ENCODE measurements at regions not wholly inside any gene's neighbourhood (a gene's known extent, or its start where the extent isn't known, plus 50 kb on each side); places are given as distances from the start of the nearest gene placed in this dataset.

- Histone ChIP-seq H3K9me3 (no peaks in the 10 kb centered on the region), H3K36me3 (no peaks in the 10 kb centered on the region), H3K4me1 (ENCODE audit: control insufficient read depth in 1 of 2, low read depth in 2 of 2) (no peaks in the 10 kb centered on the region), H3K4me3 (no peak overlapping the region), H3K27ac (no peak overlapping the region), H3K27me3 (replicated peaks; ENCODE audit: insufficient read depth) (no peaks in the 10 kb centered on the region)
- DNase-seq (ENCODE audit: low spot score) (no peak), ATAC-seq (ENCODE audit: insufficient number of reproducible peaks, low FRiP score, low read depth) (no peak)
- TF ChIP-seq CTCF (IDR thresholded peaks at IDR 0.05): no peak
These were observed 1879.9 kb downstream of the TP53TG3F start for GRCh38 chr16:35339337-35339736.

GRCh38 chr16:35342012-35342411, 1882.6 kb downstream of the TP53TG3F start:
- DNase-seq (ENCODE audit: low spot score): no peak
- no peak for ATAC-seq (ENCODE audit: insufficient number of reproducible peaks, low FRiP score, low read depth)
- Histone ChIP-seq H3K4me3 (no peak overlapping the region), H3K4me1 (ENCODE audit: control insufficient read depth in 1 of 2, low read depth in 2 of 2) (no peaks in the 10 kb centered on the region), H3K36me3 (no peaks in the 10 kb centered on the region), H3K27me3 (replicated peaks; ENCODE audit: insufficient read depth) (no peaks in the 10 kb centered on the region), H3K9me3 (peaks cover 8% of the 10 kb centered on the region), H3K27ac (no peak overlapping the region)
- TF ChIP-seq CTCF (IDR thresholded peaks at IDR 0.05): no peak

DNA sequence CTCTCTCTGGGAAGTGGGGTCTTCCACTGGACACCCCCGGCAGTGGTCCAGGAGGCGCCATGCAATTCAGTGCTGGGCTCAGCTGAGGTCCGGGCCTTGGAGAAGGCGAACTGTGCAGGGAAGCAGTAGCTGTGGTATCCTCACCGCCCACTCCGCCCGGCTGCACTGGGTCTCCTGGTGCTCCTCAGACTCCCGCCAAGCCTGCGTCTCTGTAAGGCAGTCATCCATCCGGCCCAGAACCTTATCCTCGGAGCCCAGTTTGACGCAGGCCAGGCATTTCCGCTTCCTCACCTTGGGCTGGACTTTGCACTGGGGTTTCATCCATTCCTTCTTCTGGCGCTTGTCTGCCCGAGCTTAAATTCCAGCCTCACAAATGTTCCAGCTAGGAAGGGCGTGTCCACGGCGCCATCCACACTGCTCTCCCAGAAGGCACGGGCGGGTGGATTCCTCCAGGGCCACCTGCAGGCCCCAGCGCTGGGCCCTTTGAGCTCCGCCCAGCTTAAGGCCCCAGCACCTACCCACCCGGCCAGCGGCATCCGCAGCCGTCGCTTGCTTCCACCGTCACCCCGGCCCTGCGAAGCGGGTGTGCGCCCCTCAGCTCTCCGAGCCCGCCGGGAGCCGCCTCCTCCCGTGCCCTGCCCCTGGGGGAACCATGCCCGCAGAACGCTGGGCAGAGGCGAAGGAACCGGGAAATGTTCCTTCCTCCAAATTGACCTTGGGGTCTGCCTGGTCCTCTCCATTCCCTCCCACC, 1884.8 kb downstream of the TP53TG3F start:
- ATAC-seq (ENCODE audit: insufficient number of reproducible peaks, low FRiP score, low read depth) (no peak), DNase-seq (ENCODE audit: low spot score) (no peak)
- Histone ChIP-seq H3K4me1 (ENCODE audit: control insufficient read depth in 1 of 2, low read depth in 2 of 2) (no peaks in the 10 kb centered on the region), H3K27me3 (replicated peaks; ENCODE audit: insufficient read depth) (no peaks in the 10 kb centered on the region), H3K27ac (no peak overlapping the region), H3K36me3 (no peaks in the 10 kb centered on the region), H3K9me3 (peaks cover 8% of the 10 kb centered on the region), H3K4me3 (no peak overlapping the region)
- no peak for TF ChIP-seq CTCF (IDR thresholded peaks at IDR 0.05)

DNA sequence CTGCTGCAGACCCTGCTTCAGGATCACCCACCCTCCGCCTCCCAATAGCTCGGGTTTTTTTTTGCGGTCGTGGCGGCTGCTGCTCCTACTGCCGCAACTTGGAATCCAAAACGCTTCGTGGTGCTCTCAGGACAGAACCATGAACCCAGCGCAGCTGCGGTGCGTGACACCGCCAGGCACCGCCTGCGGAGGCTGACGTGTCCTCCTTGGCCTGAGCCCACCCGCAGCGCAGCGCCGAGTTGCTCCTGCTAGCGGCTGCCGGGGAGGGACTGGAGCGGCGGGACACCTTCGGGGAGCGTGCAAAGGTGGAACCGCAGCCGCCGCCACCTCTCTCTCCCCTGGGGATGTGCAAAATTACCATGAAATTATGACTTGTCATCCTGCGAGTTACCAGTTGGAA, 1893.0 kb downstream of the TP53TG3F start:
- no peaks in the 10 kb centered on the region for H3K9me3 ChIP-seq
- H3K27me3 ChIP-seq (replicated peaks; ENCODE audit: insufficient read depth): no peaks in the 10 kb centered on the region
- no peak overlapping the region for H3K4me3 ChIP-seq
- no peak overlapping the region for H3K27ac ChIP-seq
- no peak for TF ChIP-seq CTCF (IDR thresholded peaks at IDR 0.05)
- DNase-seq (ENCODE audit: low spot score) (no peak), ATAC-seq (ENCODE audit: insufficient number of reproducible peaks, low FRiP score, low read depth) (no peak)
- no peaks in the 10 kb centered on the region for H3K36me3 ChIP-seq
- no peaks in the 10 kb centered on the region for H3K4me1 ChIP-seq (ENCODE audit: control insufficient read depth in 1 of 2, low read depth in 2 of 2)

DNA sequence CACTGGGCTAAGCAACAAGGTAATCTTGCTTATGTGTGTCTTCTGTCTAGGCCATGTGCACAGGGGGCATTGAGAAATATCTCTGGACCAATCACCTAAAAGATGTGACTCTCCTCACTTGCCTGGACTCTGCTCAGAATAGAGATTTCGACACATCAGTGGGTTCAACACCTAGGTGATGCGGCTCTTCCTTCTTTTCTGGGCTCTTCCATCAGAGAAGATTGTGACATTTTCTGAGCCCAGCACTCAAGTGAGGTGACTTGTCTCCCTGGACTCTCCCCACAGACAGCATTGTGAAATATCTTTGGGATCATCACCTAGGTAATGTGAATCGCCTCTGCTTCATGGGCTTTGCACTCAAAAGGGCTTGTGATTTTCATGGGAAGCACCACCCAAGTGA, 1904.1 kb downstream of the TP53TG3F start:
- DNase-seq (ENCODE audit: low spot score) (no peak), ATAC-seq (ENCODE audit: insufficient number of reproducible peaks, low FRiP score, low read depth) (no peak)
- Histone ChIP-seq H3K27me3 (replicated peaks; ENCODE audit: insufficient read depth) (no peaks in the 10 kb centered on the region), H3K9me3 (no peaks in the 10 kb centered on the region), H3K36me3 (no peaks in the 10 kb centered on the region), H3K4me3 (no peak overlapping the region), H3K27ac (no peak overlapping the region), H3K4me1 (ENCODE audit: control insufficient read depth in 1 of 2, low read depth in 2 of 2) (no peaks in the 10 kb centered on the region)
- TF ChIP-seq CTCF (IDR thresholded peaks at IDR 0.05): no peak

Measured in thoracic aorta (tissue), 2 donors.